WTC11 (cell line): ENCODE measurements at regions not wholly inside any gene's neighbourhood (a gene's known extent, or its start where the extent isn't known, plus 50 kb on each side); places are given as distances from the start of the nearest gene placed in this dataset.

Experiments
- ATAC-seq: fragments of 200-7000 bp; cut with Tn5 transposase; 2 replicates; pipeline ENCODE4 v1.10.0; 2021; ENCODE audit warnings: mild to moderate bottlenecking, moderate library complexity
- CTCF ChIA-PET: fragments of 300-600 bp; sonication (Branson Sonifier 250); formaldehyde crosslinking; loops from one replicate; lab custom pipeline; 2021; ENCODE audit warnings: antibody characterized with exemption; lab: Charles Lee
- POLR2A ChIA-PET: fragments of 350-600 bp; sonication (Branson Sonifier 250); formaldehyde crosslinking; loops from one replicate; lab custom pipeline; 2021; ENCODE audit warnings: antibody characterized with exemption; lab: Charles Lee
- DNase-seq: peaks from one replicate; pipeline ENCODE4 v3.0.0; 2021; ENCODE audit warnings: low spot score
- H3K27ac Mint-ChIP-seq: 2 replicates; pipeline ENCODE4 v1.8.0; 2021; ENCODE audit warnings: mixed read lengths
- H3K27me3 Mint-ChIP-seq: 2 replicates; pipeline ENCODE4 v1.8.0; 2021; ENCODE audit warnings: low read depth, mild to moderate bottlenecking, moderate library complexity, mixed read lengths
- H3K36me3 Mint-ChIP-seq: 2 replicates; pipeline ENCODE4 v1.8.0; 2021; ENCODE audit warnings: mixed read lengths
- H3K4me1 Mint-ChIP-seq: 2 replicates; pipeline ENCODE4 v1.8.0; 2022; ENCODE audit warnings: mixed read lengths
- H3K4me3 Mint-ChIP-seq: 2 replicates; pipeline ENCODE4 v1.8.0; 2021; ENCODE audit warnings: mild to moderate bottlenecking, moderate library complexity, mixed read lengths
- H3K9me3 Mint-ChIP-seq: 2 replicates; pipeline ENCODE4 v1.8.0; 2021; ENCODE audit warnings: mixed read lengths
- AFF4 ChIP-seq: sonication (generic); formaldehyde crosslinking; IDR thresholded peaks from 2 replicates; pipeline ENCODE4 v1.8.1; 2023; ENCODE audit warnings: mild to moderate bottlenecking, missing genetic modification reagents, borderline replicate concordance
- ATF3 ChIP-seq: sonication (generic); formaldehyde crosslinking; conservative IDR thresholded peaks from 2 replicates; pipeline ENCODE4 v1.8.1; 2022; ENCODE audit warnings: mild to moderate bottlenecking, missing genetic modification reagents
- ELF4 ChIP-seq: sonication (generic); formaldehyde crosslinking; IDR thresholded peaks from 2 replicates; pipeline ENCODE4 v1.8.1; 2022; ENCODE audit warnings: low read depth, mild to moderate bottlenecking, moderate library complexity, missing genetic modification reagents
- FOXK1 ChIP-seq: sonication (generic); formaldehyde crosslinking; IDR thresholded peaks from 2 replicates; pipeline ENCODE4 v1.8.0; 2022; ENCODE audit warnings: mild to moderate bottlenecking, moderate library complexity, missing genetic modification reagents
- GABPB1 ChIP-seq: sonication (generic); formaldehyde crosslinking; IDR thresholded peaks from 2 replicates; pipeline ENCODE4 v1.8.1; 2023; ENCODE audit warnings: mild to moderate bottlenecking, missing genetic modification reagents
- GTF2I ChIP-seq: fragments of 250-450 bp; sonication (Bioruptor Pico); conservative IDR thresholded peaks from 2 replicates; pipeline ENCODE4 v1.4.0; 2021; ENCODE audit warnings: mild to moderate bottlenecking
- IRF2 ChIP-seq: sonication (generic); formaldehyde crosslinking; IDR thresholded peaks from 2 replicates; pipeline ENCODE4 v1.8.0; 2022; ENCODE audit warnings: low read depth, missing genetic modification reagents, borderline replicate concordance
- MYBL2 ChIP-seq: sonication (generic); formaldehyde crosslinking; IDR thresholded peaks from 2 replicates; pipeline ENCODE4 v1.8.1; 2023; ENCODE audit warnings: mild to moderate bottlenecking, moderate library complexity, missing genetic modification reagents
- NR1H2 ChIP-seq: sonication (generic); formaldehyde crosslinking; IDR thresholded peaks from 2 replicates; pipeline ENCODE4 v1.9.0; 2021; ENCODE audit warnings: mild to moderate bottlenecking, moderate library complexity, missing genetic modification reagents
- PRRX2 ChIP-seq: fragments of 250-450 bp; sonication (Bioruptor Pico); IDR thresholded peaks from 2 replicates; pipeline ENCODE4 v1.8.0; 2021; ENCODE audit warnings: mild to moderate bottlenecking
- RORB ChIP-seq: fragments of 250-450 bp; sonication (Bioruptor Pico); IDR thresholded peaks from 2 replicates; pipeline ENCODE4 v1.9.0; 2021; ENCODE audit warnings: mild to moderate bottlenecking
- SMAD3 ChIP-seq: sonication (generic); formaldehyde crosslinking; IDR thresholded peaks from 2 replicates; pipeline ENCODE4 v1.8.0; 2022; ENCODE audit warnings: missing genetic modification reagents, mild to moderate bottlenecking, borderline replicate concordance
- SOX15 ChIP-seq: fragments of 250-450 bp; sonication (Bioruptor Pico); IDR thresholded peaks from 2 replicates; pipeline ENCODE4 v1.9.0; 2021; ENCODE audit warnings: mild to moderate bottlenecking
- TP53 ChIP-seq: sonication (generic); formaldehyde crosslinking; IDR thresholded peaks from 2 replicates; pipeline ENCODE4 v1.8.1; 2023; ENCODE audit warnings: mild to moderate bottlenecking, missing genetic modification reagents
- ZNF121 ChIP-seq: sonication (generic); formaldehyde crosslinking; IDR thresholded peaks from 2 replicates; pipeline ENCODE4 v1.8.0; 2023; ENCODE audit warnings: missing genetic modification reagents
- ZNF416 ChIP-seq: fragments of 250-450 bp; sonication (Bioruptor Pico); IDR thresholded peaks from 2 replicates; pipeline ENCODE4 v1.9.0; 2021; ENCODE audit warnings: mild to moderate bottlenecking, inconsistent platforms
- ZNF532 ChIP-seq: fragments of 250-450 bp; sonication (Bioruptor Pico); IDR thresholded peaks from 2 replicates; pipeline ENCODE4 v1.9.0; 2021; ENCODE audit warnings: mild to moderate bottlenecking, borderline replicate concordance
- ZNF671 ChIP-seq: fragments of 250-450 bp; sonication (Bioruptor Pico); IDR thresholded peaks from 2 replicates; pipeline ENCODE4 v1.8.0; 2021; ENCODE audit warnings: mild to moderate bottlenecking
- ZSCAN18 ChIP-seq: fragments of 250-450 bp; sonication (Bioruptor Pico); IDR thresholded peaks from 2 replicates; pipeline ENCODE4 v2.1.2; 2022; ENCODE audit warnings: mild to moderate bottlenecking, moderate library complexity
- TF ChIP-seq, protein P1 (sequence below): fragments of 250-450 bp; sonication (Bioruptor Pico); conservative IDR thresholded peaks from 2 replicates; pipeline ENCODE4 v1.9.0; 2021; ENCODE audit warnings: mild to moderate bottlenecking
- TF ChIP-seq, protein P2 (sequence below): sonication (generic); formaldehyde crosslinking; IDR thresholded peaks from 2 replicates; pipeline ENCODE4 v1.8.0; 2023; ENCODE audit warnings: missing genetic modification reagents
- TF ChIP-seq, protein P3 (sequence below): sonication (generic); formaldehyde crosslinking; conservative IDR thresholded peaks from 2 replicates; pipeline ENCODE4 v1.8.1; 2023; ENCODE audit warnings: mild to moderate bottlenecking, low read depth, missing genetic modification reagents, moderate library complexity

DNA sequence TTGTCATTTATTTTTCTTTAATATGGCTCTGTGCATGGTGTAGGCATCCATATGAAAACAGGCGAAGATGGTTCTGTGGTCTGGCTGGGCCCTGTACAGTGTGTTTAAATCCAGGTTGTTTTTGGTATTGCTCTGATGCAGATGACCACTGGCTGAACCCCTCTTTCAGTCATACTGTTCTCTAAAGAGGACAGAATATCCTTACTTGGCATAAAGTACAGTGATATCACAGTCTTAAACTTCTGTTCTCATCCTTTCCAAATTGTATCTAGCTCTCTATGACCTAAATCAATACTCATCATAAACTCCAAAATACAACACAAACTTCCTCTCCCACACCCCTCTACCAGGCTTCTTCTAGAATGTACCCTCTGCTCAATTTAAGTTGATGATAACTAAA lies 252.7 kb upstream of the FAR2 start (continued):
- no peak for TF ChIP-seq AFF4 (CRISPR knock-in tag)
- no peak for TF ChIP-seq ZNF121 (CRISPR knock-in tag)
- TF ChIP-seq, protein P1, sequence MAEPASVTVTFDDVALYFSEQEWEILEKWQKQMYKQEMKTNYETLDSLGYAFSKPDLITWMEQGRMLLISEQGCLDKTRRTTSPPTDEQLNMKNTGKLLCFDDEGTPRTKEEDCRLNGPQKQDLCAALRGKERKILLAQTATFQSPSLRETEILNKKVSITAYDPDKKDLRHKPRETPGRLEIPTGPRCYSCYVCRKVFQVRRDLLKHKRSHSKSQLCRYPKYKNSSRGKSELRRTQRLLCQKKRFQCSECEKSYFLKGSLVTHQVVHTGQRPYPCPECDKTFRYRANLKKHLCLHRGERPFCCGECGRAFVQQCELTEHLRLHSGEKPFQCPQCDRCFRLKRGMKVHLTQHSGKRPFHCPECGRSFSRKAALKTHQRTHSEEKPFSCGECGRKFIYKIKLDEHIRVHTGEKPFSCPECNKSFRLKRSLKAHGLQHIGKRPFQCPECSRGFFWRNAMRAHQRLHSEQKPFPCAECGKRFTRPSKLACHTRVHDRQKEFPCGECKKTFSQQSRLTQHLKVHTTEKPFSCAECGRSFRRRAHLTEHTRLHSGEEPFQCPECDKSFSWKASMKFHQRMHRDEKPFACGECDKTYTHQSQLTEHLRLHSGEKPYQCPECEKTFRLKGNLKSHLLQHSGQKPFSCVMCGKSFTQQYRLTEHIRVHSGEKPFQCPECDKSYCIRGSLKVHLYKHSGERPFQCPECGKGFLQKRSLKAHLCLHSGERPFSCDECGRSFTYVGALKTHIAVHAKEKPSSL, result no peak
- no peak for TF ChIP-seq MYBL2 (CRISPR knock-in tag)
- TF ChIP-seq GABPB1 (CRISPR knock-in tag), result no peak
- no peak for TF ChIP-seq RORB (CRISPR knock-in tag)
- no peak for TF ChIP-seq TP53 (CRISPR knock-in tag)
- no peak for TF ChIP-seq ZNF671
- no peak for TF ChIP-seq SMAD3
- TF ChIP-seq FOXK1 (CRISPR knock-in tag), result no peak
- TF ChIP-seq, protein P2, sequence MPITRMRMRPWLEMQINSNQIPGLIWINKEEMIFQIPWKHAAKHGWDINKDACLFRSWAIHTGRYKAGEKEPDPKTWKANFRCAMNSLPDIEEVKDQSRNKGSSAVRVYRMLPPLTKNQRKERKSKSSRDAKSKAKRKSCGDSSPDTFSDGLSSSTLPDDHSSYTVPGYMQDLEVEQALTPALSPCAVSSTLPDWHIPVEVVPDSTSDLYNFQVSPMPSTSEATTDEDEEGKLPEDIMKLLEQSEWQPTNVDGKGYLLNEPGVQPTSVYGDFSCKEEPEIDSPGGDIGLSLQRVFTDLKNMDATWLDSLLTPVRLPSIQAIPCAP (CRISPR knock-in tag), result no peak
- TF ChIP-seq IRF2 (CRISPR knock-in tag), result no peak

DNA sequence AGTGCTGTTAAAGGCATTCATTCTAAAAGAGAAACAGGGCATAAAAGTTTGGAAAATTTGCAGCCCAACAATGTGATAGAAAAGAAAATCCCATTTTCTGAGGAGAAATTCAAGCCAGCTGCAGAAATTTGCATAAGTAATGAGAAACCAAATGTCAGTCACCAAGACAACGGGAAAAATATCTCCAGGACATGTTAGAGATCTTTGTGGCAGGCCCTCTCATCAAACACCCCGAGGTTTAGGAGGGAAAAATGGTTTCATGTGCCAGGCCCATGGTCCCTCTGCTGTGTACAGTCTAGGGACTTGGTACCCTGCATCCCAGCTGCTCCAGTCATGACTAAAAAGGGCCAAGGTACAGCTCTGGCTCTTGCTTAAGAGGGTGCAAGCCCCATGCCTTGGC lies 251.0 kb upstream of the FAR2 start:
- ATAC-seq, result no peak
- Mint-ChIP-seq H3K4me1 (no peaks in the 10 kb centered on the region), H3K27me3 (no peaks in the 10 kb centered on the region), H3K27ac (no peak overlapping the region), H3K9me3 (peaks cover 52% of the 10 kb centered on the region), H3K4me3 (no peak overlapping the region), H3K36me3 (peaks cover 23% of the 10 kb centered on the region)
- CTCF ChIA-PET, result no interaction called here
- DNase-seq, result no peak
- POLR2A ChIA-PET, result no interaction called here
- TF ChIP-seq, protein P3, sequence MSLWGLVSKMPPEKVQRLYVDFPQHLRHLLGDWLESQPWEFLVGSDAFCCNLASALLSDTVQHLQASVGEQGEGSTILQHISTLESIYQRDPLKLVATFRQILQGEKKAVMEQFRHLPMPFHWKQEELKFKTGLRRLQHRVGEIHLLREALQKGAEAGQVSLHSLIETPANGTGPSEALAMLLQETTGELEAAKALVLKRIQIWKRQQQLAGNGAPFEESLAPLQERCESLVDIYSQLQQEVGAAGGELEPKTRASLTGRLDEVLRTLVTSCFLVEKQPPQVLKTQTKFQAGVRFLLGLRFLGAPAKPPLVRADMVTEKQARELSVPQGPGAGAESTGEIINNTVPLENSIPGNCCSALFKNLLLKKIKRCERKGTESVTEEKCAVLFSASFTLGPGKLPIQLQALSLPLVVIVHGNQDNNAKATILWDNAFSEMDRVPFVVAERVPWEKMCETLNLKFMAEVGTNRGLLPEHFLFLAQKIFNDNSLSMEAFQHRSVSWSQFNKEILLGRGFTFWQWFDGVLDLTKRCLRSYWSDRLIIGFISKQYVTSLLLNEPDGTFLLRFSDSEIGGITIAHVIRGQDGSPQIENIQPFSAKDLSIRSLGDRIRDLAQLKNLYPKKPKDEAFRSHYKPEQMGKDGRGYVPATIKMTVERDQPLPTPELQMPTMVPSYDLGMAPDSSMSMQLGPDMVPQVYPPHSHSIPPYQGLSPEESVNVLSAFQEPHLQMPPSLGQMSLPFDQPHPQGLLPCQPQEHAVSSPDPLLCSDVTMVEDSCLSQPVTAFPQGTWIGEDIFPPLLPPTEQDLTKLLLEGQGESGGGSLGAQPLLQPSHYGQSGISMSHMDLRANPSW, result no peak
- no peak for TF ChIP-seq NR1H2 (CRISPR knock-in tag)
- no peak for TF ChIP-seq SOX15 (CRISPR knock-in tag)
- TF ChIP-seq ZSCAN18, result no peak
- TF ChIP-seq GTF2I (CRISPR knock-in tag), result no peak
- no peak for TF ChIP-seq ZNF416 (CRISPR knock-in tag)
- TF ChIP-seq PRRX2 (CRISPR knock-in tag), result no peak
- TF ChIP-seq RORB (CRISPR knock-in tag), result no peak
- TF ChIP-seq ZNF532 (CRISPR knock-in tag), result no peak
- no peak for TF ChIP-seq ATF3 (CRISPR knock-in tag)
- no peak for TF ChIP-seq ZNF671
- TF ChIP-seq ELF4 (CRISPR knock-in tag), result no peak
